Mucosa of stomach (tissue), 1 donor: ENCODE measurements at regions not wholly inside any gene's neighbourhood (a gene's known extent, or its start where the extent isn't known, plus 50 kb on each side); places are given as distances from the start of the nearest gene placed in this dataset.

Experiments
- H3K27me3 ChIP-seq: one replicate; pipeline ENCODE4 v1.7.0; 2013; ENCODE audit warnings: mild to moderate bottlenecking, low read length; ENCODE audit not compliant: control insufficient read depth, insufficient read depth
- H3K36me3 ChIP-seq: one replicate; pipeline ENCODE4 v1.7.0; 2013; ENCODE audit warnings: low read length; ENCODE audit not compliant: control insufficient read depth, insufficient read depth
- H3K4me1 ChIP-seq: one replicate; pipeline ENCODE4 v1.7.0; 2013; ENCODE audit warnings: mild to moderate bottlenecking, low read length; ENCODE audit not compliant: control insufficient read depth, insufficient read depth
- H3K4me3 ChIP-seq: one replicate; pipeline ENCODE4 v1.7.0; 2013; ENCODE audit warnings: low read length
- H3K9ac ChIP-seq: one replicate; pipeline ENCODE4 v1.7.0; 2013; ENCODE audit warnings: mild to moderate bottlenecking, low read length, moderate library complexity
- H3K9me3 ChIP-seq: one replicate; pipeline ENCODE4 v1.7.0; 2013; ENCODE audit warnings: mild to moderate bottlenecking, low read length, moderate library complexity; ENCODE audit not compliant: control insufficient read depth
- donor health status: Pancreatic carcinoma.

DNA sequence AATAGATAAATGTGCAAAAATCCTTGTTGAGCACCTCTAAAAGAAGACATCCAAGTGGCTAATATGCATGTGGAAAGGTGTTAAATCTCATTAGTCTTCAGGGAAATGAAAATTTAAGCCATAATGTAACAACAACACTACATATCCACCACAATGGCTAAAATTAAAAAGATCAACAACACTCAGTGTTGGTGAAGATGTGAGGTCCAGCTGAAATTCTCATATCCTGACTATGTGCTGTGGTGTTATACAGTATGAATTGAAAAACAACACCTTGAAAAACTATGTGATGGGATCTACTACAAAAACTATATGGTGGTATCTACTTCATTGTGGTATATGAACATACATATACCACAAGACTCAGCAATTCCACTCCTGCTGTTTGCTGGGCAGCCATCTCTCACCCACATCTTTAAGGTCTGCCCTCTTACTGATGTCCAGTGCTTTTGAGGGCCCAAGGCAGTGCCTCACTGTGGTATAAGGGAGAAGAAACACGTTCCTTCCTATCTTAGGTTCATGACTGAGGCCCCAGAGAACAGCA, 146.4 kb downstream of the CD83 start:
- H3K36me3 ChIP-seq = no peaks in the 10 kb centered on the region
- no peaks in the 10 kb centered on the region for H3K9me3 ChIP-seq
- H3K4me1 ChIP-seq = no peaks in the 10 kb centered on the region
- H3K9ac ChIP-seq = no peak overlapping the region
- H3K27me3 ChIP-seq = no peaks in the 10 kb centered on the region
- H3K4me3 ChIP-seq = no peak overlapping the region

DNA sequence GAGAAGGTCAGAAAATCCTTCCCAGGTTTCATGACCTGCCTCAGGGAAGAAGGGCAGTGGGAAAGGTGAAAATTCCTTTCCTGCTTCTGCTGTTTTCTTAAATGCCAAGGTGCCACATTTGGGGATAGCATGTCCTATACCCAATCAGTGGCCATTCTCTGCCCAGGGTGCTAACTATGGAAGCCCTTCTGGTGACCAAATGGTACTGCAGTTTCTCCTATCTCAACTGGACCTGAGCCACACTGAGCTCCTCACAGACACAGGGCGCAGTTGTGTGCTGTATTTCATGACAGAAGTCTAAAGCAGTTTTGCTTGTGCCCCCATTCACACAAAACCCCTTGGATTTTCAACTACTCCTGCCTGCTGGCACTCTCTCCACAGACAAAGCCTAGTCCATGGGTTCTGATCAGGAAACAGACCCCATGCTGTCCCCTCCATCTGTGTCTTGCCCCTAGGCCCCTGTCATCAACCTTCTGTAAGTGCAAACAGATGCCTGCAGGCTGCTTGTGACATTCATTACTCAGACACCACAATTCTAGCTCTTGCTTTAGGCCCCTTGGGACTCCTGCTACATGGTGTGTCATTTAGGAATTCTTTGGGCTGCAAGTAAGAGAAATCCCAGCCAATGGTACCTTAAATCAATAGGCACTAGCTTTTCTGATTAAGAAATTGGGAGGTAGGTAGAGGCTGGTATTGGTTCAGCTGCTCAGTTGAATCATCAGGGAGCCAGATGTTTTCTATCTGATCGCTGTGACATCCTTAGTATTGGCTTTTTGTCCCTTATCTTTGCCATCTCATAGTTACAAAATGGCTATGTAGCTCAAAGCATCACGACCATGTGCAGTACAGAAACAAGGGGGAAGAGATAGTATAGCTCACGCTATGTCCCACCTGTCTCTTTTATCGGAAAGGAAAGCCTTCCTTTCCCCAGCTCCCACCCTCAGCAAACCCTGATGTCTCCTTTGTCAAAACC, 147.8 kb downstream of the CD83 start:
- Histone ChIP-seq H3K9ac (no peak overlapping the region), H3K4me3 (no peak overlapping the region), H3K9me3 (no peaks in the 10 kb centered on the region), H3K27me3 (no peaks in the 10 kb centered on the region), H3K4me1 (peaks cover 1% of the 10 kb centered on the region), H3K36me3 (no peaks in the 10 kb centered on the region)

GRCh38 chr6:14266266-14266665, 148.7 kb downstream of the CD83 start:
- H3K27me3 ChIP-seq = no peaks in the 10 kb centered on the region
- H3K9ac ChIP-seq = no peak overlapping the region
- H3K36me3 ChIP-seq = no peaks in the 10 kb centered on the region
- no peaks in the 10 kb centered on the region for H3K9me3 ChIP-seq
- peaks cover 11% of the 10 kb centered on the region for H3K4me1 ChIP-seq
- no peak overlapping the region for H3K4me3 ChIP-seq

DNA sequence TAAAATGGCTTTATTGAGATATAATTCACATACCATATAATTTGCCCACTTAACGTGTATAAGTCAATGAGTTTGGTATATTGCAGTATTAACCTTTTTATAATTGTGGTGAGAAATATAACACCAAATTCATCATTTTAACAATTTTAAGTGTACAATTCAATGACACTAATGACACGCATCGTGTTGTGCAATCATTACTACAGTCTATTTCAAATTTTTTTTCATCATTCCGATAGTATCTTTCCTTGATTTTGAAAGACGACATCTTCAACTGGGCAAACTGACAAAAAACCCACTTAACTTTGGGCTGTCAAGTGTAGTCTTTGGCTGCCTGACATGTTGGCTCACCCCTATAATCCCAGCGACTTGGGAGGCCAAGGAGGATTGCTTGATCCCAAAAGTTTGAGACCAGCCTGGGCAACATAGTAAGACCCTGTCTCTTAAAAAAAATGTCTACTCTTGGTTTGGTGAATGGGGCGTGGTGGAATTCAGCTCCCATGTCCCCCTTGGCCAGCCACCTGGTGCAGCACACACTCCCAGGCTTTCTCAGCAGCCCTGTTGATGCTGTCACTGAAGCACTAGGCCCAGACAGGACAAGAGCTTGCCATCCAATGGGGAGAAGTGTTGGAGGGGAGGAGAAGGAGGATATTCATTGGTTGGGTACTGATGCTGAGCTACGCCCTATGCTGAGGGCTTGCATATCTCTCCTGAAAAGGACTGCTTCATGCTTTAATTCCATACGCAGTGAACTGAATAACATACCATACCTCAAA, 150.5 kb downstream of the CD83 start:
- Histone ChIP-seq H3K36me3 (no peaks in the 10 kb centered on the region), H3K27me3 (no peaks in the 10 kb centered on the region), H3K4me3 (no peak overlapping the region), H3K9me3 (no peaks in the 10 kb centered on the region), H3K4me1 (peaks cover 16% of the 10 kb centered on the region), H3K9ac (no peak overlapping the region)

GRCh38 chr6:14269436-14269835, 151.9 kb downstream of the CD83 start:
- Histone ChIP-seq H3K9me3 (no peaks in the 10 kb centered on the region), H3K27me3 (no peaks in the 10 kb centered on the region), H3K4me3 (no peak overlapping the region), H3K9ac (no peak overlapping the region), H3K36me3 (no peaks in the 10 kb centered on the region), H3K4me1 (peaks cover 16% of the 10 kb centered on the region)

GRCh38 chr6:14270142-14270893, 152.7 kb downstream of the CD83 start:
- Histone ChIP-seq H3K27me3 (no peaks in the 10 kb centered on the region), H3K4me1 (peaks cover 16% of the 10 kb centered on the region), H3K4me3 (no peak overlapping the region), H3K9ac (no peak overlapping the region), H3K36me3 (no peaks in the 10 kb centered on the region), H3K9me3 (no peaks in the 10 kb centered on the region)

DNA sequence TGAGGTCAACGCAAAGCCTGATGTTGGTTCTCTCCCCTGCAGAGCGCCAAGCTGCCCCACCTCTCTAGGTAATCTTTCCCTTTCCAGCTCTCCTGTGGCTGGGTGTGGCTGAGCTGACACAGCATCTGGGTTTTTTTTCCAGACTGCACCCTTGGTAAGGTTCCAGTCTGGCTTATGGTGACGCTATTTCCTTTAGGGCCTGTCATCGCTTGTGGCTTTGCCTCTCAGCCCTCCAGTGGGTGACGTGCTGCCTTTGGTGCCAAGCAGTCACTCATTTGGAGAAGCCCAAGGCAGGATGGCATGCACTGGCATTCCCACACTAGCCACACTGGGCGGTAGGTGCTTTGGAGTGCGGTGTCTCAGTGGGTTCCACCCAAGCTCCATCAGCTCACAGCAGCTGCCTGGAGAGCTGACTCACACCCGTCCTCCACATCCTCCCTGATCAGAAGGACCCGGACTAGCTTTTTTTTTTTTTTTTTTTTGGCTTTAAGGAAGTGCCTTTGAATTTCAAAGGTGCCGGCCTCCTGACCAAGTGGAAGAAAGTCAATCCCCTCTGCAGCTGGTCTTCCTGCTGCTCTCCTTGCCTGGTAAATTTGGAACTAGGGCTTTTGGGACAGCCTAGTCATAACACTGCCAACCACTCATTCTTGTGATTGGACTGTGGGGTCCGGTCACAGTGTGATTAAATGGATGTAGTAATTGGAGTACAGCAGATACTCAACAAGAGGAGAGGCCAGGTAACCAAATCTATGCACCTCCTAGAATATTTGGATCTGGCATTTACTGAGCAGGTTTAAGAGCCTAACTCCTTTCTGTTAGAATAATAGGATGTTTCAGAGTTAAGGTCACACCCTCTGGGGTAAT, 153.6 kb downstream of the CD83 start:
- H3K36me3 ChIP-seq = no peaks in the 10 kb centered on the region
- H3K9ac ChIP-seq = no peak overlapping the region
- H3K4me3 ChIP-seq = no peak overlapping the region
- H3K4me1 ChIP-seq = peaks cover 22% of the 10 kb centered on the region
- H3K9me3 ChIP-seq = no peaks in the 10 kb centered on the region
- H3K27me3 ChIP-seq = no peaks in the 10 kb centered on the region

- Histone ChIP-seq H3K36me3 (no peaks in the 10 kb centered on the region), H3K9ac (no peak overlapping the region), H3K9me3 (no peaks in the 10 kb centered on the region), H3K4me3 (peak overlapping the region; percentile 3), H3K4me1 (peaks cover 27% of the 10 kb centered on the region), H3K27me3 (no peaks in the 10 kb centered on the region)
Measured at GRCh38 chr6:14271789-14272736, 154.5 kb downstream of the CD83 start.

DNA sequence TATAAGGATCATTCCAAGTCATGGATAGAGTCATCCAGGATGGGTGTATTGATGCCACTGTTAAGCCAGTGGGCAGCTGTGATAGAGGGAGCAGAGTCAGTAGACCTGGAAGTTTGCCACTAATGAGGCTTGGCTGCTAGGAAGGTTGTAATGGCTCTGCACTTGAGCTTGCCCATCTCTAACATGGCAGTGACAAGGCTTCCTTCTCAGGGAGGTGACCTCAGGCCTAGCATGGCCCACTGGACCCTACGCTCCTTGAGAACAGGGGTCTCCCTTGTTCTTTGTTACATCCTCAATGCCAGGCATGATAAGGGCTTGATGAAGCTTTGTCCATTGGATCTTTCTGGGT, 155.1 kb downstream of the CD83 start:
- no peaks in the 10 kb centered on the region for H3K36me3 ChIP-seq
- H3K4me1 ChIP-seq = peaks cover 27% of the 10 kb centered on the region
- H3K9me3 ChIP-seq = no peaks in the 10 kb centered on the region
- H3K27me3 ChIP-seq = no peaks in the 10 kb centered on the region
- H3K4me3 ChIP-seq = peak overlapping the region; percentile 3
- no peak overlapping the region for H3K9ac ChIP-seq

DNA sequence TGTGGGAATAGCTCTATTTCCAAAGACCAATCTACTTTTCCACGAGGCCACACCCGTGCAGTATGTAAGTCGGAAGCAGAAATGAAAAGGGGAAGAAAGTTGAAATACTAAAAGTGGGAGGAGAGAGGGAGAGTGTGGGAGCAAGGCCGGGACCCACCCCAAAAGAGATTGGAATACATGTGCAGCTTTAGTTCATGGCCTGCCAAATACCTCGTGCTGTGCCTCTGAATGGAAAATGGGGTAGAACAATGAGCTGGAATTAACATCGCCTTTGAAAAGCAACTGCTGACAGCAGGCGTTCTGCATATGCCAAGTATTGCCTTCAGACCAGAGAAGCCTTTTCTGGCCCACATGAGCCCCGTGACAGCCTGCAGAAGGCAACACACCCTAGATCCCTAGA, 155.6 kb downstream of the CD83 start:
- Histone ChIP-seq H3K4me1 (peaks cover 27% of the 10 kb centered on the region), H3K9ac (no peak overlapping the region), H3K36me3 (no peaks in the 10 kb centered on the region), H3K4me3 (no peak overlapping the region), H3K9me3 (no peaks in the 10 kb centered on the region), H3K27me3 (no peaks in the 10 kb centered on the region)
